GM19351 (cell line): ENCODE measurements at regions not wholly inside any gene's neighbourhood (a gene's known extent, or its start where the extent isn't known, plus 50 kb on each side); places are given as distances from the start of the nearest gene placed in this dataset.
"Not testable (repeated sequence)": the region's sequence is repeated elsewhere in the genome, so short reads cannot be mapped to it uniquely, and the experiment has no call there.

ENCODE experiments used
- ATAC-seq: cut with Tn5 transposase; IDR thresholded peaks from one replicate; pipeline ENCODE4 v1.9.1; 2021; ENCODE audit warnings: mild to moderate bottlenecking, moderate library complexity; ENCODE audit not compliant: unreplicated experiment

DNA sequence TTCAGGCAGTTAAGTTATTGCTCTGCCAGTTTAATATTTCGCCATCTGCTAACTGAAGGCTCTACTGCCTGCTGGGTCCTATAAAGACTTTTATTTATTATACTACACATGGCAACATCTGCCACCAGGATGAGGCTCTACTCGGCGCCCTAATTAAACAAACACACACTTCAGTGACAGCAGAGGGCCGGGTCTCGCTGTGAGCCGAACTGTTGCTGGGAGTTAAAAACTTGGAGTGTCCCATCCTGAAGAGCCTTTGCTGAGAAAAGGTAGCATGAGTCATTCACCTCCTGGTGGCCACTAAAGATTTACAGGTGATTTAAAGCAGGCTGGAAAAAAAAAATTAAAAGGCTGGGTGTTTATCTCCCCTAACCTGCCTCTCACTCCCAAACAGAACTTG lies 183.7 kb downstream of the NPIPA8 start:
- ATAC-seq = not testable (repeated sequence)

DNA sequence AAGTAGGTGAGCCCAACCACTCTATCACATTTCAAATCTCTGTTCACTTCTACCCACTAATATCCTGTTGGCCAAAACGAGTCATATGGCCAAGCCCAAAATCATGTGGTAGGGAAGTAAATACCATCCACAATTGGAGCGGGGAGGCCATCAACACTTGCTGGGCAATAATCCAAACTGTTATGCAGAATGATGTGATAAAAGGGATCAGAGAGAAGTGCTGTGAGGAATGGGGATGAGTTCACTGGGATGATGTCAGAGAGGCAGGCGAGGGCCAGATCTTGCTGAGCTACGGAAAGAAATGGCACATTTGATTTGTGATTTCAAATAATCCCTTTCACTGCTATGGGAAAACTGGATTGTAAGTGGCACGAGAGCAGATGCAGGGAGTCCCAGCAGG lies 188.4 kb downstream of the NPIPA8 start:
- not testable (repeated sequence) for ATAC-seq

DNA sequence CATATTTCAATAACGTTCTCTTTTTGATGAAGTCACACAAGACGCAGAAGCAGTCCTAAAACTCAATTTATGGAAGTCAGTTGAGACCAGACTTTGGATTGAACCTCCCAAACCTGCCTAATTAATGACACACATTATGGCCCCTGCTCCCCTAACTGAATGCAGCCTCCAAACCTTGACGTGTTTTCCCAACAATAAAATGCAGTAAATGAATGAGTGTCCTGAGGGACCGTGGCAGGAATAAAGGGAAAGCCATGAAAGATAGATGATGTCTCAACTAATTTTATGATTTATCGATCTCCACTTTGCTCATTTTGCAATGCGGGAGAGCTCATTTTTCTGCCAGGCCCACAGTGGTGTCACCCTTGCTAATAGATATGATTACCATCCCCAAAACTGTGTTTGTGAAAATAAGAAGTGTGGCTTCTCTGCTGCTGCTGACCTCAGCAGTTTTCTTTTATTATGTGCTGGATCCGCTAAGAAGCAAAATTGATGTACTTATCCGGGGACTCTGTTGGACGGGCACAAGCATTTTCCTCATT lies 189.9 kb downstream of the NPIPA8 start:
- ATAC-seq = not testable (repeated sequence)

DNA sequence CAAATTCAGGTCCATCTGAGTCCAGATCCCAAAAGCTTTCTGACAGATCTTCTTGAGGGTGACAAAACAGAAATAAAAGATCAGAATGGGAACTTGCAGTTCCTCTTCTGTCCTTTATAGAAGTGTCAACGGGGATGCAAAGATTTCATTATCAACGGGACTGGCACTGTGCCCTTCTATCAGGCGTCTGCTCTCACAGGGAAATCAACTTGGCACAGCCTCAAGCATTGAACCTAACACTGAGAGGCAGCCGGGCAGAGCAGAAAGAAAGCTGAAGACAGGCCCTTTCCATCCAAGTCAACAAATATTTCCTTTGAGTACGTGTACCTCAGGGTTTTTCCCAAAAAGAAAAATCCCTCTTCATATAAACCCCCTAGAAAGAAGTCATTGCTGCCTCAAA lies 194.5 kb downstream of the NPIPA8 start:
- not testable (repeated sequence) for ATAC-seq

DNA sequence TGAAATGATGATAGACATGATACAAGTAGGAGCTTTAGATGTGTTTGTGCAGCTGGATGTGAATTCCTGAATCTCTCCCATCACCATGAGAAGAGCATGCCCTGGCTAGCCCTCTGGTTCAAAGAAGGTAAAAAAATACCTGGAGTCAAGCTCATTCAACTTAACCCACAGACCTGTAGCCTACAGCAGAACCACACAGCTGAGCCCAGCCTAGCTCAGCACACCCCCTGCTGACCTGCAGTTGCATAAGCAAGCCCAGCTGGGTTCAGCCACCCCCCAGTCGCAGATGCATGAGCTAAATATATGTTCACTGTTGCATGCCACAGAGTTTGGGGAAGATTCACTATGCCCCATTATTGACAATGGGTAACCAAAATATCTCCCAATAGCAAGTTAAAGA lies 200.2 kb downstream of the NPIPA8 start:
- ATAC-seq = not testable (repeated sequence)

DNA sequence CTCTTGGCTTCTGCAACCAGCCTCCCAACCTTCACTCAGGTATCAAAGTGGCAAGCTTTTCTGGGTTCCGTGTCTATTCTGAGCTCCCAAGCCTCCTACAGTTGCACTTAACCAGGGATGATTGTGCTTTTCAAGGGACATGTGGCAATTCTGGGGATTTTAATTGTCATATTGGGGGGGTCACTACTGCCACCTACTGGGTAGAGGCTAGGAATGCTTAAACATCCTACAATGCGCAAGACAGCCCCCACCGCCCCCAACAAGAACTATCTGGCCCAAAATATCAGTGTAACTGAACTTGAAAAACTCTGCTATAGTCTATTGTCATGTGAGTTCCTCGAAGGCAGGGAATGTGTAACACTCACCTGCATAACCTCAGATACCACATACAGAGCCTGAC lies 201.5 kb downstream of the NPIPA8 start:
- not testable (repeated sequence) for ATAC-seq

DNA sequence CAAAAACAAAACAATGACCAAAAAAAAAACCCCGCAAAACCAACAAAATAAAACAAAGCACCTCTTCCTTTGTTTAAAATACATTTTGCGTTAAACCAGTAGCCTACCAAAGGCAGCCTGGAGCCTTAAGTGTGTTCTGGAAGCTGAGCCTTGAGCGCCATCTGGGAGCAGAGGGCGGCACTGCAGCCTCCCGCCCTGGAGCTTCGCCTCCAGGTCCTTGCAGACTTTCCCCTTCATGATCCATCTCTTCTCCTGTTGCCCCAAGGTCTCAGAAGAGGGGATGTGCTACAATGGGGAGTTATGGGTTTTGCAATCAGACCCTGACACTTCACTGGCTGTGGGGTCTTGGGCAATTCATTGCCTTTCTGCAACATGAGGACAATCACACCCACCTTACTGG lies 204.9 kb downstream of the NPIPA8 start:
- not testable (repeated sequence) for ATAC-seq

DNA sequence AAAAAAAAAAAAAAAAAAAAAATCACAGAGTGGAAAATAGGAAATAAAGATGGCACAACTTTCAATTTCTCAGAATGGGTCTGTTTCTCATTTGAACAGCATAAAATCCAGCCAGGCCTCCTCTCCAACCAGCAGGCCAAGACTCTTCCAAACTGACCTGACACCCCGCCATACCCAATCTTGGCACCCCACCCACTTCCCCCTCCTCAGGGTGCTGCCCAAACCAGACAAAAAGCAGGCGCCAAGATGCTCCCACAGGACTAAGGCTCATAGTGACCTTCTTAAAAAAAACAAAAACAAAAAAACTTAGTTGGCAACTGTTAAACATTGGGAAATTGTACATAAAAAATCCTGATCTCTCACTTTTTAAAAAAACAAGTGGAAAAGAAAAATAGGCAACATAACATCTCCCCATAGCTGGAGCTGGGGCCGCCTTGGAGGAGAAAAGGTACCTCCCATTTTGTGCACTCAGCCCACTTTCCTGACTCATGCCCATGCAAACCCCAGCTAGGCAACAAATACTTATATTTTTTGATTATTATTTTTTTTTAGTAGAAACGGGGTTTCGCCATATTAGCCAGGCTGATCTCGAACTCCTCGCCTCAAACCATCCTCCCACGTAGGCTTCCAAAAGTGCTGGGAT lies 205.9 kb downstream of the NPIPA8 start:
- not testable (repeated sequence) for ATAC-seq

DNA sequence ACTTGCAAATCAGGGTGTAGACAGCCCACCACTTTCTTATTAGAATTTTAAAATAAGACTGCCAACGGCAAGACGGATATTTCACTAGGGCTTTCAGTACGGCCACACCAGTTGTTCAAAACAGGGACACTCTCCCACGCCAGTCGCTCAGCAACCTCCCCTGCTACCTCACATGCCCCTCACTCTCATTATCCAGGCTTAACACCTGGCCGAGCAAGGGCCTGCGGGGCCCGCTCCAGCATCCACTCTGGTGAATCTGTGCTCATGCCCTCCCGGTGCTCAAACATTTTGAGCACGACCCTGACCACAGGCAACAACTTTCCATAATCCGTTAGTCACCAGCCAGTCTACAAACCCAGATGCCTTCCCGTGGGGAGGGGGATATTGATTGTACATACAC lies 209.5 kb downstream of the NPIPA8 start:
- ATAC-seq = not testable (repeated sequence)

DNA sequence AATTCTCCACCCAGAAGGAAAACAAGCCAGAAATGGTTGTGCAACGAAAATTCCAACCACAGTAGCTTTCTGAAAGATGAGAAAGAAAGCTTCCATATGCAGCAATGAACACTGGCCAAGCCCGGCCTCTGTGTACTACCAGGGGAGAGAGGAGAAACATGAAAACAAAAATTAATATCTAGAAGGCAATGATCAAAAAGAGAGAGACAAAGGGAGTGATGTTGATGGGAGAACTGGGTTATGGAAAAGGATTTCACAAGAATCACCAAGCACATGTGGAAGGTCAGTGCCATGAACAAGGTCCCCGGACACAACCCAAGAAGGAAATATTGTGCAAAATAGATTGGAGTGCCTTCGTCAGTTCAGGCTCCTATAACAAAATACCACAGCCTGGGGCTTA lies 217.4 kb downstream of the NPIPA8 start:
- ATAC-seq = not testable (repeated sequence)

DNA sequence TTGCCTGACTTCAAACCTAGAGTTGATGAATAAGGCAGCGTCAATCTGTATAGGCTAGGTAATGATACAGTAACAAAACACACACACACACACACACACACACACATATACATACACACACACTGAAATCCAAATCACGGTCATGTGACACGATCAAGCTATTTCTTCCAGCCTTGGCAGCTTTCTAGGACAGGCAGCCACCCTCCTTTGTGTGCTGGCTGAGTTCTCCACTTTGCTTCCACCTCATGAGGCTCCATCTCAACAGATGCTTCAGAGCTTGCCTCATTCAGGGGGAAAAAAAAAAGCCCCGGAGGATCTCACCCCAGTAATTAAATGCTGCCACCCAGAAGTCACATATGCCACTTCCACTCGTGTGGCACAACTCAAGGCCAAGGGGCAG lies 217.9 kb downstream of the NPIPA8 start:
- not testable (repeated sequence) for ATAC-seq

DNA sequence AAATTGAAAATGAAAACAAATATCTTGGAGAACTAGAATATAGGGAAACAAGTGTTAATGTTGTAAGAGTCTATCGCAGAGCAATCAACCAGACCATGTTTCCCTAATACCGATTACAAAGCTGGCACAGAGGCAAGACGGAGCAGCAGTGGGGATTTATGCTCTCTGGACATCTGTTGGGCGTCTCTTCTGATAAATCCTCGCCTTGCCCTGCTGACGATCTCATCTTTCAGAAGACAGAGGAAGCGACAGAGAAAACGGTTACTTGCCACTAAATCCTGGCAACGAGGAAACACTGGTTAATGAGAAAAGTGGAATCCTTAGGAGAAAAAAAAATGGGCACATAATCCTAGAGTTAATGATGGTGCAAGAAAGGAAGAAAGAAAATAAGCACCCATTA lies 218.5 kb downstream of the NPIPA8 start:
- not testable (repeated sequence) for ATAC-seq

DNA sequence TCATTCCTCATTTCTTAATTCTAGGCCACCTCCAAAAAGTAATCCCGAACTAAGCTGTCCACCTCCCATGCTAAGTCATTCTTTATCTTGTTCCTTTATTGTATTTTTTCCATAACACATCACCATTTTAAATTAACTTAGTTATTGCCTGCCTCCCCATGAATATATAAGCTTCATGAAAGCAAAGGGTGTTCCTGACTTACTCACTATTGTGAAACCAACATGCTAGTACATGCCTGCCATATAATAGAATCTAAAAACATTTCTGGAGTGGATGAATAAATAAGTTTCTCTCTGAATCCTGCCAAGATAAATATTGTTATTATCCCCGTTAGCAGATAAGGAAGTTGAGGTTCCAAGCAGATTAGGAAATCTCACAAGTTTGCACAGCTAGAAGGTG lies 232.1 kb downstream of the NPIPA8 start:
- not testable (repeated sequence) for ATAC-seq

DNA sequence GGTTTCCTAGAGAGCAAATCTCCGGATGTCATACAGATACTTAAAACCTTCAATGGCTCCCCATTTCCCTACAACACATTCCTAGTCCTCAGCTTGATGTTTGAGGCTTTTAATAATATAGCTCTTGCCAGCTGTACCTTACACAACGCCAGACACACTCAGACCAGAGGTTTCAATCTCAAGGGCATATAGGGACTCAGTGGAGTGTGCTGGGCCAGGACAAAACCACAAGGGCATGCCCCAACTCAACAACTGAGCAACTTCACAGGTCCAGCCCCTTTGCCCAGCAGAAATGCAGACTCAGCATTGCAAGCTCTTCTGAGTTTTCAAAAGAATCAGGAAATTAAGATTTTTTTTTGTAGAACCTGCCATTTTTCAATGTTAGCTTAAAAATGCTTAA lies 235.5 kb downstream of the NPIPA8 start:
- ATAC-seq = not testable (repeated sequence)

DNA sequence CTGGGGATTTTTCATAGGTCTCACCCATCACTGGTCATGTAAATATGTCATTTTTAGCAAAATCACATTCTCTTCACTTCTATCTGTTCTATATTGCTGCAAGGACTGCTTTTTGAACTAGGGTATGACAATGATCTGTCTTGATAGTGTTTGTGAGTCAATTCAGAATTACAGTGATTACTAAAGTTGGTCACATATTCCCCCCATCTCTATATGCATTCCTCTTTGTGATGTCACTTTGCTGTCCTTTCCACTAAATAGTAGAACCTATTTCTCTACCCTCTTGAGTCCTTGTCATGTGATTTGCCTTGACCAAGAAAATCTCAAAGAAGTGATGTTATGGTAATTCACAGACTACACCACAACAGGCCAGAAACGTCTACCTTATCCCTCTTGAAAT lies 243.9 kb downstream of the NPIPA8 start:
- not testable (repeated sequence) for ATAC-seq

DNA sequence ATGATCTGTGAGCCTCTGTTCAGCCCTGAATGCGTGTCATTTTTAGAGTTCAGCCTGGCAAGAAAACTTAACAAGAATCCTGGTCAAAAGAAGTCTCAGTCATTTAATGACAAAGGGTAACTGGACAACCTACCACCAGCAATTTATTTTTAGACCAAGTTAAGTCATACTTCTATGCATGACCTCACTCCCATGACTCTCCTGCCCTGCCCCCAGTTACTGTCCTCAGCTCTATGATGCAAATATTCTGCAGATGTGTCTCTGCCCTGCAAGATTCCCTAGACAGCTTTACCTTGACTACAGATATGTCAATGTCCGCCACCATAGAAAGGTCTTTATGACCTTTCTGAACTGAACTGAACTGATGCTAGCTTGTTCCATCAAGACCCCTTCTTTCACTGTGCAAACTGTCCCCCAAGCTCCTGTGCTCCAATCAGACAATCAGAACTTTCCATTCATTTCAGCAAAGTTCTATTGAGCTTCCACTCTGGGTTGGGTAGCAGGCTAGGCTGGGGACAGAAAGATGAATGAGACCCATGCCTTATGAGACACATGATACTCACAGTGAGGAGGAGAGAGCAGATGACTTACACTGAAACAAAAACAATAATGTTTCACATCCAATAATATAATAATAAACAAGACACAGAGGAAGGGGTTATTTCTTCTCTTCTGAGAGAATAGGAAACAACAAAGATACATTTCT lies 255.7 kb downstream of the NPIPA8 start:
- not testable (repeated sequence) for ATAC-seq

DNA sequence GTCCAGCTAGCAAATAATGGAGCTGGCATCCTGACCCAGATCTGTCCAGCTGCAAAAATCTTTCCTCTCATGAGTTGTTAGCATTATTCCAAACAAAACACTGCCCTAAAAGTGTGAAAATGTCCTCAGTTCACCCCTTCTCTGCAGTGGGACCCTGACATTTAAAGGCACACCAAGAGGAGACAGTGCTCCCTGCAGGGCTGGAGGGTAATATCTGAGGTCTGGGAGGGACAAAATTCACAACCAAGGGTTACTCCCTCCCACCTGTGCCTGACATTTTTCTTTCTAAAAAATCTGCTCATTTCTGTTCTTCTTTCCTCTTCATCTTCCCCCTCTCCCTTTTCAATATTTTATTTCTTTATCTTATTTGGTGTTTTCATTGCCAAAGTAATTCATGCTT lies 258.6 kb downstream of the NPIPA8 start:
- ATAC-seq = not testable (repeated sequence)

DNA sequence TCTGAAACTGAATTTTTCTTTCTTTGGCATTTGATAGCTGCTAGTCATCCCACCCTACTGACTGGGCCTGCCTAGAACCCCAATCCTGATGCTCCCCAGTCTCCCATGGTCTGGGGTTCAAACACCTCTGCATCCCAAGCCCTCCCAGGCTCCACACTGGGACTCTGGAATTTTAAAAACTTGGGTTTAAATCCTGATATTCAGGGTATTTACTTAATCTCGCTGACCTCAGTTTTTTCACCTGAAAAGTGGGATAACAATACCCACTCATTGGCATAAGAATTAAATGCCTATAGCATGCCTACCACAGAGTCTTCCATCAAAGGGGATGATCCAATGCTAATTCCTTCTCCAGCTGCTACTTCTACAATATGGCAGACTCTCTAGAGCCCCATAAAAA lies 264.4 kb downstream of the NPIPA8 start:
- ATAC-seq = no peak

DNA sequence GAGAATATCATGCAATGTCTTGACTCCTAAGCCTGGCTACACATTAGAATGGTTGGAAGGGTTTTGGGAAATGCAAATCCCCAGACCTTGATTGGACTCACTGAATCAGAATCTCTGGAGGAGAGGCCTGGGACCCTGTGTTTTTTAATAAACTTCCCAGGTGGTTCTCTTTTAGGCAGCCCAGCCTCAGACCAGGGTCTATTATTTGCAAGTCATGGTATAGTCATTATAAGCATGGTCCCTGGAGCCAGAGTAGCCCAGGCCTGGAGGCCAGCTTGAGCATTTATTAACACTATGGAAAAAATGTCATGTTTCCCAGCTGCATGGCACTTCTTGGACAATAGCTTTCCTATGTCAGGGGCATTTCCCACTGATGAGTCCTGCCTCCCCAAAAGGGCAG lies 266.9 kb downstream of the NPIPA8 start:
- no peak for ATAC-seq

DNA sequence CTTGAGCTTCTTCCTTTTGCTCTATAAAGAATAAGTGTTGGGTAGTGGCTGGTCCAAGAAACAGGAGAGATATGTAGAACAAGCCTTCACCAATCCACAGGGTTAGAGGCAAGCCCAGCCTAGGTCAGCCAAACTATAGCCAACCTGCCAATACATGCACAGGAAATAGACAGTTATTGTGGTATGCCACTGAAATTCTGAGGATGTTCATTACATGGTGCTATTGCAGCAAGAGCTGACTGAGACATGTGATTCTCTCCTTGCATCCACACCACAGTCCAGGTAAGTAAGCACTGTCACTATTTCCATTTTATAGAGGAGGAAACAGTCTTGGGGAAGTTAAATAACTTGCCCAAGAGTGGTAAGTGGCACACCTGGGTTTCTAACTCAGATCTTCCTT lies 268.1 kb downstream of the NPIPA8 start:
- ATAC-seq = no peak

DNA sequence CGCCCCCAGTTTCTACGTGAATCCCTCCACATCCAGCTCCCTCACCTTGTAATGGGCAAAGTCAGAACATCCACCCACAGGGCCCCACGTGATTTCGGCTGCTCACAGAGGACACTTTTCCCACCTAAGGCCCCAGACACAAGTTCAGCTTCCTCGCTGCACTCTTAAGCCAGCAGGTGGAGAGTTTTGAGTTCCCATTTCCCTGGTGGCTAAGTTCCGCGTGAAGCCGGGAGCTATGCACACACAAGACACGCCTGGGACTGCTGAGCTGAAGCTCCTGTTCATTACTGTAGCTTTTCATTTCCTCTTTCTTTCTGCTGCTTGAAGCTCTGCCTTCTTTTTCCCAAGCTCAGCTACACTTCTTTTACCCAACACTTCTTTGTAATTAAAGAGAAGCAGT lies 273.8 kb downstream of the NPIPA8 start:
- no peak for ATAC-seq

DNA sequence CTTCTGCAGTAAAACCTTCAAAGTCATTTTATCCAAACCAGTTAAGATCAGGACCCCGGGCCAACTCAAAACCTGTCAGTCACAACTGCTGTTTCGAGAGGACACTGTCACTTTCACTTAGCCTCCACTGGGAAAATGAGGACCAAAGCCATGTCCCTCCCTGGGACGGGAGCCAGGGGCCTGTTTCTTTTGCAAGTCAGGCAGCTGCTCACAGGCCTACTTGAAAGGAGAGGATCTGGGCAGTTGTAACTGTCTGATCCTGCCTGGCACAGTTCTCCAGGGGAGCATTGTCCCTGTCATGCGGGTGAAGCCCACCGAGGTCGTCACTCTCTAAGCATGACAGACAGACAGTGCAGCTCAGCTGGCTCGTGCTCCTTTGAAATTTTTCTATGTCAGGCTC lies 276.2 kb downstream of the NPIPA8 start:
- ATAC-seq = no peak
